ENCODE measurements at regions not wholly inside any gene's neighbourhood (a gene's known extent, or its start where the extent isn't known, plus 50 kb on each side); places are given as distances from the start of the nearest gene placed in this dataset.

- Histone ChIP-seq H3K4me2 (replicated peaks; ENCODE audit: extremely low read depth, low read length, poor library complexity, severe bottlenecking) (no peak overlapping the region), H3K9ac (ENCODE audit: insufficient read depth, low read length, poor library complexity, severe bottlenecking) (no peak overlapping the region), H3K9me3 (replicated peaks in 1 of 2; ENCODE audit: control insufficient read depth in 1 of 2, insufficient read depth in 1 of 2, low read length in 2 of 2) (peaks cover 0 to 3% of the 10 kb centered on the region in 2 donors), H3K27ac (ENCODE audit: low read depth in 1 of 2, low read length in 2 of 2) (no peak overlapping the region), H3K27me3 (ENCODE audit: control insufficient read depth in 2 of 2, insufficient read depth in 2 of 2, low read length in 2 of 2) (no peaks in the 10 kb centered on the region), H3K36me3 (replicated peaks in 1 of 2; ENCODE audit: control insufficient read depth in 1 of 2, insufficient read depth in 2 of 2, low read length in 2 of 2) (no peaks in the 10 kb centered on the region), H3K4me1 (ENCODE audit: control insufficient read depth in 1 of 2, insufficient read depth in 2 of 2, low read length in 2 of 2) (no peaks in the 10 kb centered on the region), H3K79me2 (ENCODE audit: insufficient read depth, low read length) (no peaks in the 10 kb centered on the region), H2AFZ (ENCODE audit: insufficient read depth, low read depth, low read length, poor library complexity, severe bottlenecking) (no peak overlapping the region), H3K4me3 (replicated peaks in 1 of 3; ENCODE audit: low read depth in 2 of 3, low read length in 3 of 3) (no peak overlapping the region), H4K20me1 (ENCODE audit: insufficient read depth, low read length) (no peaks in the 10 kb centered on the region)
- Mint-ChIP-seq H3K4me3 (no peak overlapping the region), H3K27me3 (ENCODE audit: low read depth in 3 of 3) (no peaks in the 10 kb centered on the region), H3K9me3 (peaks cover 0 to 3% (median 0%) of the 10 kb centered on the region in 7 donors), H3K36me3 (no peaks in the 10 kb centered on the region), H3K4me1 (no peaks in the 10 kb centered on the region), H3K27ac (no peak overlapping the region)
- WGBS (ENCODE audit: insufficient coverage): 100% methylated on average over 1 of the region's 1 CpG
- intact Hi-C loops (cut with micrococcal nuclease): no loop called here
- DNase-seq: no peak
- no peak for TF ChIP-seq CTCF (IDR thresholded peaks at IDR 0.05)
These were observed 1146.5 kb downstream of the ROBO2 start for GRCh38 chr3:78186404-78186803.

- intact Hi-C loops (cut with micrococcal nuclease): no loop called here
- Mint-ChIP-seq H3K9me3 (peaks cover 0 to 10% (median 0%) of the 10 kb centered on the region in 7 donors), H3K36me3 (no peaks in the 10 kb centered on the region), H3K27ac (no peak overlapping the region), H3K27me3 (ENCODE audit: low read depth in 3 of 3) (no peaks in the 10 kb centered on the region), H3K4me1 (no peaks in the 10 kb centered on the region), H3K4me3 (no peak overlapping the region)
- TF ChIP-seq CTCF (IDR thresholded peaks at IDR 0.05): no peak
- H4K20me1 ChIP-seq (ENCODE audit: insufficient read depth, low read length): no peaks in the 10 kb centered on the region
- no peak overlapping the region for H3K9ac ChIP-seq (ENCODE audit: insufficient read depth, low read length, poor library complexity, severe bottlenecking)
- no CpG with 5 or more reads among the region's 2 CpGs for WGBS (ENCODE audit: insufficient coverage)
- no peak overlapping the region for H2AFZ ChIP-seq (ENCODE audit: insufficient read depth, low read depth, low read length, poor library complexity, severe bottlenecking)
- no peak for DNase-seq
- H3K4me1 ChIP-seq (ENCODE audit: control insufficient read depth in 1 of 2, insufficient read depth in 2 of 2, low read length in 2 of 2): no peaks in the 10 kb centered on the region
- no peak overlapping the region for H3K4me2 ChIP-seq (replicated peaks; ENCODE audit: extremely low read depth, low read length, poor library complexity, severe bottlenecking)
- H3K4me3 ChIP-seq (replicated peaks in 1 of 3; ENCODE audit: low read depth in 2 of 3, low read length in 3 of 3): no peak overlapping the region
- H3K27ac ChIP-seq (ENCODE audit: low read depth in 1 of 2, low read length in 2 of 2): no peak overlapping the region
- H3K79me2 ChIP-seq (ENCODE audit: insufficient read depth, low read length): no peaks in the 10 kb centered on the region
- H3K36me3 ChIP-seq (replicated peaks in 1 of 2; ENCODE audit: control insufficient read depth in 1 of 2, insufficient read depth in 2 of 2, low read length in 2 of 2): no peaks in the 10 kb centered on the region
- no peaks in the 10 kb centered on the region for H3K9me3 ChIP-seq (replicated peaks in 1 of 2; ENCODE audit: control insufficient read depth in 1 of 2, insufficient read depth in 1 of 2, low read length in 2 of 2)
- H3K27me3 ChIP-seq (ENCODE audit: control insufficient read depth in 2 of 2, insufficient read depth in 2 of 2, low read length in 2 of 2): no peaks in the 10 kb centered on the region
These were observed 1161.2 kb downstream of the ROBO2 start for GRCh38 chr3:78201091-78201490.

Measured in CD14-positive monocyte (primary cell).